Peyer's patch (tissue), 4 donors: ENCODE measurements at regions not wholly inside any gene's neighbourhood (a gene's known extent, or its start where the extent isn't known, plus 50 kb on each side); places are given as distances from the start of the nearest gene placed in this dataset.

ENCODE experiments used
- POLR2A ChIP-seq, 2 donors: fragments of 450-650 bp; IDR thresholded peaks; one replicate each; pipeline ENCODE4 v1.5.1; 2017; ENCODE audit warnings: antibody characterized with exemption in 2 of 2, mild to moderate bottlenecking in 2 of 2, moderate library complexity in 2 of 2
- TF ChIP-seq, protein P1 (sequence below), 6 experiments: fragments of 450-650 bp in 4 of 6; fragments of 200-600 bp in 2 of 6; sonication (generic) in 1 of 6; IDR thresholded peaks; one replicate each; pipeline ENCODE4 v1.5.1; 2017 to 2019; ENCODE audit warnings: antibody characterized with exemption in 6 of 6, mild to moderate bottlenecking in 3 of 6, moderate library complexity in 1 of 6

DNA sequence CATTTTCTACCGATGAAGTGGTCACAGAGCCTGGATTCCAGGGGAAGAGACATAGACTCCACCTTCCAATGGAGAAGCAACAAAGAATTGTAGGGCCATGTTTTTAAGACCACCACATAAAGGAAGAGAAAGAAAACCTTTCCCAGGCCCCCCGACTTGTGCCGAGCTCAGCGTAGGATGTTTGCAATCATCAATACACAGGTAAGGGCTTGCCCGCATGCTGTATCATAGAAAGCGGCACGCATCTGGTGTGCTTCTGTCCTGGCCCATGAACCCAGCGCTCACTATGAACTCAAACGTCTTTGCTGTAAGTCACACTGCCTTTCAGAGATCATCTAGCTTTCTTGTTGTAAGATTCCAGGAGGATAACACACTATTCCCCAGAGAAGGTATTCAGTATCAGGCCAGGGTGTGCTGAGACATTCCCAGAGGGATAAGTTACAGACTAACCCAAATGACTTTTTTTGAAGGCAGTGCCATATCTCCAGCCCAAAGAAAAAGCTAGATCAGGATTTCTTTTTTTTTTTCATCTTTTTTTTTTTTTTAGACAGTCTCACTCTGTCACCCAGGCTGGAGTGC is 79.5 kb upstream of the RPL38 start:
- TF ChIP-seq, protein P1, sequence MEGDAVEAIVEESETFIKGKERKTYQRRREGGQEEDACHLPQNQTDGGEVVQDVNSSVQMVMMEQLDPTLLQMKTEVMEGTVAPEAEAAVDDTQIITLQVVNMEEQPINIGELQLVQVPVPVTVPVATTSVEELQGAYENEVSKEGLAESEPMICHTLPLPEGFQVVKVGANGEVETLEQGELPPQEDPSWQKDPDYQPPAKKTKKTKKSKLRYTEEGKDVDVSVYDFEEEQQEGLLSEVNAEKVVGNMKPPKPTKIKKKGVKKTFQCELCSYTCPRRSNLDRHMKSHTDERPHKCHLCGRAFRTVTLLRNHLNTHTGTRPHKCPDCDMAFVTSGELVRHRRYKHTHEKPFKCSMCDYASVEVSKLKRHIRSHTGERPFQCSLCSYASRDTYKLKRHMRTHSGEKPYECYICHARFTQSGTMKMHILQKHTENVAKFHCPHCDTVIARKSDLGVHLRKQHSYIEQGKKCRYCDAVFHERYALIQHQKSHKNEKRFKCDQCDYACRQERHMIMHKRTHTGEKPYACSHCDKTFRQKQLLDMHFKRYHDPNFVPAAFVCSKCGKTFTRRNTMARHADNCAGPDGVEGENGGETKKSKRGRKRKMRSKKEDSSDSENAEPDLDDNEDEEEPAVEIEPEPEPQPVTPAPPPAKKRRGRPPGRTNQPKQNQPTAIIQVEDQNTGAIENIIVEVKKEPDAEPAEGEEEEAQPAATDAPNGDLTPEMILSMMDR (IDR thresholded peaks at IDR 0.05): no peak
- TF ChIP-seq POLR2A (IDR thresholded peaks at IDR 0.05): no peak
